ENCODE measurements at regions not wholly inside any gene's neighbourhood (a gene's known extent, or its start where the extent isn't known, plus 50 kb on each side); places are given as distances from the start of the nearest gene placed in this dataset.

DNA sequence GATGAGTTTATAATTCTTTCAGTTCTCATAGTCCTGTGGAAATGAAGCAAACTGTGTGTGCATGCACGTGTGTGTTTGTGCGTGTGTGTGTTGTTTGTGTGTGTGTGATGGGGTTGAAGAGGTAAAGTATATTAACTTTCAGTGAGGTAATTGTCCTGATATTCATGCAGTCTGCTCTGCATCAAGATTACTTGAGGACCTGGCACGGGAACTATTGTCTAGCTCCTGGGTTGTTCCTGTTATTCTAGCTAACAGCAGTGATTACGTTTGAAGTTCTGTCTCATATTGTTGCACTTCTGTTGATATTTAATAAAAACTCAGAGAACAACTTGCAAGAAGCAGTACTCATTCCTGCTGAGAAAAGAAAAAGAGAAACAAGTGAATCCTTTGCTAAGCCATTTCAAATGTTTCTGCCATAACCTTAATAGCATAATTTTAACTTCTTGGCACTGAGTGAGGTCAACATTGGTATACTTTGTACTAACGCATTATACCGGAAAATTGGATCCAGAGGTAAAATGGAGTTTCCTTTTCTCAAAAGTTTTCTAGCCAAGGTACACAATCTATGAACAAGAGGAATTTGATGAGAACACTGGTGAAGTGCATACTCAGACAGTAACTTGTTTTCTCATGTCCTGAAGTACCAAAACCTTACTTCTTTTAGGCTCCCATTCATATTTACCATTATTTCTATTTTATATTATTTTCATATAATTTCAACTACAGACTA is 113.2 kb downstream of the SPCS3 start:
- TF ChIP-seq, protein P1, sequence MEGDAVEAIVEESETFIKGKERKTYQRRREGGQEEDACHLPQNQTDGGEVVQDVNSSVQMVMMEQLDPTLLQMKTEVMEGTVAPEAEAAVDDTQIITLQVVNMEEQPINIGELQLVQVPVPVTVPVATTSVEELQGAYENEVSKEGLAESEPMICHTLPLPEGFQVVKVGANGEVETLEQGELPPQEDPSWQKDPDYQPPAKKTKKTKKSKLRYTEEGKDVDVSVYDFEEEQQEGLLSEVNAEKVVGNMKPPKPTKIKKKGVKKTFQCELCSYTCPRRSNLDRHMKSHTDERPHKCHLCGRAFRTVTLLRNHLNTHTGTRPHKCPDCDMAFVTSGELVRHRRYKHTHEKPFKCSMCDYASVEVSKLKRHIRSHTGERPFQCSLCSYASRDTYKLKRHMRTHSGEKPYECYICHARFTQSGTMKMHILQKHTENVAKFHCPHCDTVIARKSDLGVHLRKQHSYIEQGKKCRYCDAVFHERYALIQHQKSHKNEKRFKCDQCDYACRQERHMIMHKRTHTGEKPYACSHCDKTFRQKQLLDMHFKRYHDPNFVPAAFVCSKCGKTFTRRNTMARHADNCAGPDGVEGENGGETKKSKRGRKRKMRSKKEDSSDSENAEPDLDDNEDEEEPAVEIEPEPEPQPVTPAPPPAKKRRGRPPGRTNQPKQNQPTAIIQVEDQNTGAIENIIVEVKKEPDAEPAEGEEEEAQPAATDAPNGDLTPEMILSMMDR (IDR thresholded peaks at IDR 0.05; ENCODE audit: insufficient read depth, low read depth, low read length, missing control alignments), result no peak
- no peak overlapping the region for H3K4me3 ChIP-seq (ENCODE audit: low read length)
- no peak for DNase-seq (ENCODE audit: low read depth)

DNA sequence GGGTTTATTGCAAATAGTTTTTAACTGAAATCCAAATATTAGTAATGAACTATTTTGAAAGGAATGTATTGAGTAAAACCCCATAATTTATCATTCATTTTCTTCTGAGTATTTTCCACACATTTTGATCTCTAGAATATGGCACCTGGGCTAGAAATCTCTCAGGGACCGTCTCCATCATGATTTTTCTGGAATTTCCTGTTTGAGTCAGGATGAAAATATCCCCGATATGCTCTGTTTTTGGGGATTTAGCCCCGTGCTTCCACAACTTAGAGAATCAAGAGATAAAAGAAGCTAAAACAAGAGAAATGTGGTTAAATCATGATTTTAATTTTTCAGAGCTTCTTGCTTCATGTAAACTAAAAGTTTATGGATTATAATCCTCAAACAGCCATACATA is 114.2 kb downstream of the SPCS3 start:
- no peak overlapping the region for H3K4me3 ChIP-seq (ENCODE audit: low read length)
- TF ChIP-seq, protein P1 (IDR thresholded peaks at IDR 0.05; ENCODE audit: insufficient read depth, low read depth, low read length, missing control alignments), result no peak
- no peak for DNase-seq (ENCODE audit: low read depth)

DNA sequence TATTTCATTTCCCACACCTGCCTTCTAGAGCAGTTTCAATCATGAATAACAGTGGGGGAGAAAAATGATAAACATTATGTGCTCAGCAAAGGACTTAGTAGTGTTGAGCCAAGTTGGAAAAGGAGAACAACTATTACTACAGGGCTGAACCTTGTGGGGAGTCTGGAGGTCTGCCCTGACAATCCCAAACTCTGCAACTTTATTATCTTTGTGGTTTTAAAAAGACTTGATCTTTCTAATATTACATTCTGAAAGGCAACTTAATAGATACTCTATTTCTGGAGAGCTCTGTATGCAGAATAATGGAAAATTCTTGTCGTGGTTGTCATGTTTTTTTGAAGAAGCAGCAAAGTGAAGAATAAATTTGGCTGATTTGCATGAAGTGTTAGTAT is 116.1 kb downstream of the SPCS3 start:
- no peak for DNase-seq (ENCODE audit: low read depth)
- no peak overlapping the region for H3K4me3 ChIP-seq (ENCODE audit: low read length)
- TF ChIP-seq, protein P1 (IDR thresholded peaks at IDR 0.05; ENCODE audit: insufficient read depth, low read depth, low read length, missing control alignments), result no peak

DNA sequence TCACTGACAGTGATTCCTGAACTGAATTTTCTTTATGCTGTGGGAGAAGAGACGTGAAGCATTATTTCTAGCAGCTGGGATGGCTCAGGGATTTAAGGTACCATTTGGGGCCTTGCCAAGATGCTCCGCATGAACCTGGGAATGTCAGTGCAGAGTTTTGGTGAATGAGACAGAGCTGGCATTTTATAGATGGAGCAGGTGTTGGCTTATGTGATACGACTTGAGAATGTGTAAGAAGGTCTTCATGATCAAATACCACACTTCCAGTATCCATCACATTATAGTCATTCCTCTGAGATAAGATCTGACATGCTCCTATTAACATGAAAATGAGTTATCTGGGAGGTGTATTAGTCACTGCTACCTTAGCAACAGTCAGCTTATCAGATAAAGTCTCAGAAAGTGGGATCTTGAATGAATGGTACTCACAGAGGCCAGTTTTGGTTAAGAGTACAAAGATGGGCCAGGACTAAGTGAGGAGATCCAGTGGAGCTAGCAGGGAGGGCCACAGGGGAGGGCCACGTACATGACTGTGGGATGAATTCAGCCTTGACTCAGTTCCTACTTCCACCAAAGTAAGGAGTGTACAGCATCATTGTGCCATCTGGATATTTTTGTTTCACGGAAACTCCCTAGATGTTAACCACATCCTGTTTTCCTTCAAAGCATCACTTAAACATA is 116.7 kb downstream of the SPCS3 start:
- peak; percentile 80 for DNase-seq (ENCODE audit: low read depth)
- TF ChIP-seq, protein P1 (IDR thresholded peaks at IDR 0.05; ENCODE audit: insufficient read depth, low read depth, low read length, missing control alignments), result no peak
- H3K4me3 ChIP-seq (ENCODE audit: low read length), result no peak overlapping the region

DNA sequence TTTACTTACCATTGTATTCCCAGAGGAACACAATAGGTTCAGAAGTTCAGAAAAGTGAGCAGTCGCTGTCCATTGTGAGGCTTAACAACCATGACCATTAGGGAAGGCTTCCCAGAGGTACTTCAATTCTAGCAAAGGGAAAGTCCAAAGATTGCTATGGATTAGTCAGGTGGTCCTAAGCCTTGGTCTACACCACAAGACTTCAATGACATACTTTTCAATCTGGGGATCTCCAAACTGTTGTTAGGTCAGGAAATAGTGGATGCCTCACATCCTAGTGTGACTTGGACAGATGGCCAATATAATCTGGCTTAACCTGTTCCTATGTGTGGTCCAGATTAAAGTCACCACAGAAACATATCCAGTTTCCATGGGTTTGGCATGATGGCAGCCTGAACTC is 118.0 kb downstream of the SPCS3 start:
- TF ChIP-seq, protein P1 (IDR thresholded peaks at IDR 0.05; ENCODE audit: insufficient read depth, low read depth, low read length, missing control alignments), result no peak
- no peak overlapping the region for H3K4me3 ChIP-seq (ENCODE audit: low read length)
- DNase-seq (ENCODE audit: low read depth), result no peak

DNA sequence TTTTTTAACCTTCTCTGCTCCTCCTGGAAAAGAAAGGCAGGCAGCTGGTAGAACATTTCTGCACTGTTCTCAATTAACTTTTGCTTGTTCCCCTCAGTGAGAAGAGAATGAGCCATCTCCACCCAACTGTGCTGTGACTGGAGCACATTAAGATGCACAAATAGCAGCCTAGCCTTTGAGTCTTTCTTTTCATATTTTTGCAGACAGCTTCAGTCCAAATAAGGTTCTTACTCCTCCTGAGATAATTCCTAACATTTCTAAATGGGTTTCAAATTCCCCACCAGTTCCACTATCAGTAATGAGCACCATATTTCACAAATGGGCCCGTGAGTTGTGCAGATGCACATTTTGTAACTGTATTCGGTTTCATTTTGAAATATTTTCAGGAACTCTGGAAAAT is 118.6 kb downstream of the SPCS3 start:
- TF ChIP-seq, protein P1 (IDR thresholded peaks at IDR 0.05; ENCODE audit: insufficient read depth, low read depth, low read length, missing control alignments), result no peak
- no peak overlapping the region for H3K4me3 ChIP-seq (ENCODE audit: low read length)
- DNase-seq (ENCODE audit: low read depth), result no peak

Measured in epithelial cell of esophagus (primary cell).